ENCODE measurements at regions not wholly inside any gene's neighbourhood (a gene's known extent, or its start where the extent isn't known, plus 50 kb on each side); places are given as distances from the start of the nearest gene placed in this dataset.

- Histone ChIP-seq H3K4me1 (ENCODE audit: control insufficient read depth in 4 of 4, insufficient read depth in 4 of 4, low read length in 3 of 4) (no peaks in the 10 kb centered on the region), H3K27ac (ENCODE audit: low read depth in 1 of 2, low read length in 2 of 2) (no peak overlapping the region), H3K27me3 (ENCODE audit: control insufficient read depth in 4 of 4, insufficient read depth in 4 of 4, low read length in 3 of 4) (no peaks in the 10 kb centered on the region), H3K9ac (ENCODE audit: low read depth in 1 of 2, low read length in 2 of 2) (no peak overlapping the region), H3K9me3 (ENCODE audit: control insufficient read depth in 4 of 4, low read length in 3 of 4) (no peaks in the 10 kb centered on the region), H3K4me3 (ENCODE audit: low read depth in 1 of 3, low read length in 3 of 3) (no peak overlapping the region), H3K36me3 (ENCODE audit: control insufficient read depth in 4 of 4, insufficient read depth in 3 of 4, low read depth in 1 of 4, low read length in 3 of 4) (no peaks in the 10 kb centered on the region)
- no peak for DNase-seq (ENCODE audit: low spot score)
- TF ChIP-seq CTCF (IDR thresholded peaks at IDR 0.05; ENCODE audit: low read depth, low read length, missing input control) (peak; percentile 40), RXRA (IDR thresholded peaks at IDR 0.05) (no peak), EGR1 (IDR thresholded peaks at IDR 0.05; ENCODE audit: low read depth in 2 of 2) (no peak), JUND (IDR thresholded peaks at IDR 0.05) (no peak), ZBTB33 (IDR thresholded peaks at IDR 0.05) (no peak), HNF4G (IDR thresholded peaks at IDR 0.05) (no peak), RAD21 (IDR thresholded peaks at IDR 0.05) (peak; percentile 64 to 82)
- WGBS = 88% methylated on average over 4 of the region's 4 CpGs
Measured at GRCh38 chr1:68819190-68819829, 322.4 kb upstream of the DEPDC1 start.

GRCh38 chr1:68820151-68820550 lies 323.3 kb upstream of the DEPDC1 start:
- no peak overlapping the region for H3K4me3 ChIP-seq (ENCODE audit: low read depth in 1 of 3, low read length in 3 of 3)
- no peak for TF ChIP-seq REST (IDR thresholded peaks at IDR 0.05)
- no peak for TF ChIP-seq ATF3 (IDR thresholded peaks at IDR 0.05)
- no peak for TF ChIP-seq SP1 (IDR thresholded peaks at IDR 0.05)
- no peak for TF ChIP-seq NR2F2 (IDR thresholded peaks at IDR 0.05)
- no peak for TF ChIP-seq CTCF (IDR thresholded peaks at IDR 0.05; ENCODE audit: low read depth, low read length, missing input control)
- no peak for TF ChIP-seq HNF4G (IDR thresholded peaks at IDR 0.05)
- no peak for TF ChIP-seq GABPA (IDR thresholded peaks at IDR 0.05 in 1 of 2, conservative IDR thresholded peaks at IDR 0.05 in 1 of 2)
- TF ChIP-seq FOXA1 (IDR thresholded peaks at IDR 0.05) = no peak
- no peak overlapping the region for H3K27ac ChIP-seq (ENCODE audit: low read depth in 1 of 2, low read length in 2 of 2)
- H3K36me3 ChIP-seq (ENCODE audit: control insufficient read depth in 4 of 4, insufficient read depth in 3 of 4, low read depth in 1 of 4, low read length in 3 of 4) = no peaks in the 10 kb centered on the region
- whole genome bisulfite sequencing = 44% methylated on average over 1 of the region's 1 CpG
- DNase-seq (ENCODE audit: low spot score) = no peak
- no peaks in the 10 kb centered on the region for H3K9me3 ChIP-seq (ENCODE audit: control insufficient read depth in 4 of 4, low read length in 3 of 4)
- no peak overlapping the region for H3K9ac ChIP-seq (ENCODE audit: low read depth in 1 of 2, low read length in 2 of 2)
- H3K4me1 ChIP-seq (ENCODE audit: control insufficient read depth in 4 of 4, insufficient read depth in 4 of 4, low read length in 3 of 4) = no peaks in the 10 kb centered on the region
- no peaks in the 10 kb centered on the region for H3K27me3 ChIP-seq (ENCODE audit: control insufficient read depth in 4 of 4, insufficient read depth in 4 of 4, low read length in 3 of 4)
